Smooth muscle cell (in vitro differentiated cells): ENCODE measurements at regions not wholly inside any gene's neighbourhood (a gene's known extent, or its start where the extent isn't known, plus 50 kb on each side); places are given as distances from the start of the nearest gene placed in this dataset.

Source experiments
- DNase-seq: peaks from one replicate; lab custom pipeline; 2025; ENCODE audit not compliant: unreplicated experiment; lab: John Stamatoyannopoulos, UW
- H2AFZ ChIP-seq: fragments of 200-600 bp; sonication (generic); 2 replicates; pipeline ENCODE4 v1.6.0; 2016; ENCODE audit warnings: antibody characterized with exemption, low read depth, mild to moderate bottlenecking
- H3F3A ChIP-seq: fragments of 200-600 bp; sonication (generic); 2 replicates; pipeline ENCODE4 v1.6.0; 2017; ENCODE audit warnings: antibody characterized with exemption, low read depth
- H3K27ac ChIP-seq: fragments of 200-600 bp; sonication (generic); 2 replicates; pipeline ENCODE4 v1.5.1; 2016; ENCODE audit warnings: low read depth, mild to moderate bottlenecking
- H3K27me3 ChIP-seq: fragments of 200-600 bp; sonication (generic); 2 replicates; pipeline ENCODE4 v1.6.1; 2016; ENCODE audit warnings: low read depth, mild to moderate bottlenecking
- H3K36me3 ChIP-seq: fragments of 200-600 bp; sonication (generic); 2 replicates; pipeline ENCODE4 v1.5.1; 2016; ENCODE audit warnings: low read depth
- H3K4me1 ChIP-seq: fragments of 200-600 bp; sonication (generic); 2 replicates; pipeline ENCODE4 v1.5.1; 2016; ENCODE audit warnings: low read depth
- H3K4me2 ChIP-seq: fragments of 200-600 bp; sonication (generic); 2 replicates; pipeline ENCODE4 v1.6.0; 2016; ENCODE audit warnings: mild to moderate bottlenecking
- H3K4me3 ChIP-seq: fragments of 200-600 bp; sonication (generic); 2 replicates; pipeline ENCODE4 v1.5.1; 2016; ENCODE audit warnings: mild to moderate bottlenecking
- H3K79me2 ChIP-seq: fragments of 200-600 bp; sonication (generic); 2 replicates; pipeline ENCODE4 v1.6.0; 2016; ENCODE audit warnings: low read depth, mild to moderate bottlenecking
- H3K9ac ChIP-seq: fragments of 200-600 bp; sonication (generic); 2 replicates; pipeline ENCODE4 v1.6.0; 2016; ENCODE audit warnings: low read depth
- H3K9me3 ChIP-seq: fragments of 200-600 bp; sonication (generic); replicated peaks from 2 replicates; pipeline ENCODE4 v1.5.1; 2016; ENCODE audit warnings: low read depth
- H4K20me1 ChIP-seq: fragments of 200-600 bp; sonication (generic); 2 replicates; pipeline ENCODE4 v1.6.0; 2016; ENCODE audit warnings: low read depth
- WGBS: methylation state at CpG from one replicate; pipeline ENCODE4 v1.1.7; 2016; ENCODE audit warnings: low lambda C conversion rate; 5-methylcytosine and 5-hydroxymethylcytosine counted together
- TF ChIP-seq, protein P1 (sequence below): fragments of 200-600 bp; sonication (generic); IDR thresholded peaks from 2 replicates; pipeline ENCODE4 v1.5.1; 2017; ENCODE audit warnings: borderline replicate concordance, mild to moderate bottlenecking, antibody characterized with exemption; ENCODE audit not compliant: insufficient read depth, poor library complexity, severe bottlenecking

DNA sequence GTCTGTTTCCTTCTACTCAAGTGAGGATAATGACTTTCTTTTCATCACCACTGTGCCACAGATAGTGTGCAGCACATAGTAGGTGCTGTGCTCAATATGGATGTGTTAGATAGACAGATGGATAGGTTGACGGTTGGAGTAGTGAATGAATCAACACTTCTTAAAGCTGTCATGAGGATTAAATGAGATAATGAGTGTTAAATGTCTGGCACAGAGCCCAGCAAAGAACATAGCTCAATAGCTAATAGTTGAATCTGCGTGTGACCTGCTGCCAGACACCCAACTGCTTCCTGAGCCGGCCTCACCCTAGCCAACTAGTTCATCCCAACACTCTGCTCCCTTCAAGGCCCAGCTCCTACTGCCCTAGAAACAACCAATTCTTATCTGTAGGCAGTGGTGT lies 67.7 kb upstream of the PJA1 start:
- Histone ChIP-seq H3K27ac (no peak overlapping the region), H3F3A (no peaks in the 10 kb centered on the region), H3K4me2 (no peak overlapping the region), H3K4me1 (no peaks in the 10 kb centered on the region), H3K9me3 (no peaks in the 10 kb centered on the region), H4K20me1 (no peaks in the 10 kb centered on the region), H3K79me2 (no peaks in the 10 kb centered on the region), H3K27me3 (no peaks in the 10 kb centered on the region), H2AFZ (no peak overlapping the region), H3K36me3 (no peaks in the 10 kb centered on the region), H3K9ac (no peak overlapping the region), H3K4me3 (no peak overlapping the region)
- DNase-seq, result no peak
- TF ChIP-seq, protein P1, sequence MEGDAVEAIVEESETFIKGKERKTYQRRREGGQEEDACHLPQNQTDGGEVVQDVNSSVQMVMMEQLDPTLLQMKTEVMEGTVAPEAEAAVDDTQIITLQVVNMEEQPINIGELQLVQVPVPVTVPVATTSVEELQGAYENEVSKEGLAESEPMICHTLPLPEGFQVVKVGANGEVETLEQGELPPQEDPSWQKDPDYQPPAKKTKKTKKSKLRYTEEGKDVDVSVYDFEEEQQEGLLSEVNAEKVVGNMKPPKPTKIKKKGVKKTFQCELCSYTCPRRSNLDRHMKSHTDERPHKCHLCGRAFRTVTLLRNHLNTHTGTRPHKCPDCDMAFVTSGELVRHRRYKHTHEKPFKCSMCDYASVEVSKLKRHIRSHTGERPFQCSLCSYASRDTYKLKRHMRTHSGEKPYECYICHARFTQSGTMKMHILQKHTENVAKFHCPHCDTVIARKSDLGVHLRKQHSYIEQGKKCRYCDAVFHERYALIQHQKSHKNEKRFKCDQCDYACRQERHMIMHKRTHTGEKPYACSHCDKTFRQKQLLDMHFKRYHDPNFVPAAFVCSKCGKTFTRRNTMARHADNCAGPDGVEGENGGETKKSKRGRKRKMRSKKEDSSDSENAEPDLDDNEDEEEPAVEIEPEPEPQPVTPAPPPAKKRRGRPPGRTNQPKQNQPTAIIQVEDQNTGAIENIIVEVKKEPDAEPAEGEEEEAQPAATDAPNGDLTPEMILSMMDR, result no peak
- WGBS, result 30% methylated on average over 3 of the region's 3 CpGs

DNA sequence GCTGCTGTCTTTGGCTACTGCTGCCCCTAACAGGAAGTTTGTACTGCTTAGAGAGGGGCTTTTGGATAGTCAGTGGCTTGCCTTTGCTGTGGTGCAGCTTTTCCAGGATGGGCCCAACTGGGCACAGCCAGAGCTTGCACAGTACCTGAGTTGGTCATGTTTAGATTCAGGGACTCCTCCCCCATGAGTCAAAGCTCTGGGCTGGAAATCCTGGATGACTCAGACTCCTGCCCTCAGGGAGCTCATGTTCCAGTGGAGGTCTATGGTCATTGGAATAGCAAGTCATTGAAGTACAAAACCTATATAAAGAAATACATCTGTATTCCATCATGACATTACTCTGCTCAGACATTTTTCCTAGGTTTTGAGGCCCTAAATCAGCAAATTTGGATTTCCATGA lies 66.7 kb upstream of the PJA1 start:
- Histone ChIP-seq H3K36me3 (no peaks in the 10 kb centered on the region), H3K9ac (no peak overlapping the region), H3K4me3 (no peak overlapping the region), H3K4me2 (no peak overlapping the region), H4K20me1 (no peaks in the 10 kb centered on the region), H3K27me3 (no peaks in the 10 kb centered on the region), H2AFZ (no peak overlapping the region), H3K79me2 (no peaks in the 10 kb centered on the region), H3F3A (no peaks in the 10 kb centered on the region), H3K4me1 (no peaks in the 10 kb centered on the region), H3K9me3 (no peaks in the 10 kb centered on the region), H3K27ac (no peak overlapping the region)
- TF ChIP-seq, protein P1, result no peak
- DNase-seq, result no peak

DNA sequence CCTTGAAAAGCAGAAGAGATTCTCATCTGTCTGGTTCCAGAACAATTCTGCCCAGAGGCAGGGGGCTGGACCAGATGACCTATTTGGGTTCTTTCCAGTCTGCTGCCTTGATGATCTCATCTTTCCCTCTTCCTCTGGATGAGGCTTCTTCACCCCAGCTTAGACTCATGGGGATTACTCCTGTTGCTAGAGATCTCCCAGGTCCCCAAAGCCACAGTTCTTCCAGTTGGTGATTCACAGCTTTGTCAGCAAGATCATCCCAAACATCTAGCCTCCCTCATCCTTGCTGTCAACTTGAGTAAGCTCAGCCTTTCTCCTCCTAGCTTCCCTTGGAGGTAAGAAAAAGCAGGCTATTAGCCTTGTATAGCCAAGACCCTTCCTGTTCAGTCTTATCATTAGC lies 64.2 kb upstream of the PJA1 start:
- no peak for DNase-seq
- Histone ChIP-seq H3F3A (no peaks in the 10 kb centered on the region), H3K4me2 (no peak overlapping the region), H4K20me1 (no peaks in the 10 kb centered on the region), H2AFZ (no peak overlapping the region), H3K4me3 (no peak overlapping the region), H3K27ac (no peak overlapping the region), H3K4me1 (no peaks in the 10 kb centered on the region), H3K79me2 (no peaks in the 10 kb centered on the region), H3K36me3 (no peaks in the 10 kb centered on the region), H3K27me3 (no peaks in the 10 kb centered on the region), H3K9ac (no peak overlapping the region), H3K9me3 (no peaks in the 10 kb centered on the region)
- TF ChIP-seq, protein P1, result no peak

DNA sequence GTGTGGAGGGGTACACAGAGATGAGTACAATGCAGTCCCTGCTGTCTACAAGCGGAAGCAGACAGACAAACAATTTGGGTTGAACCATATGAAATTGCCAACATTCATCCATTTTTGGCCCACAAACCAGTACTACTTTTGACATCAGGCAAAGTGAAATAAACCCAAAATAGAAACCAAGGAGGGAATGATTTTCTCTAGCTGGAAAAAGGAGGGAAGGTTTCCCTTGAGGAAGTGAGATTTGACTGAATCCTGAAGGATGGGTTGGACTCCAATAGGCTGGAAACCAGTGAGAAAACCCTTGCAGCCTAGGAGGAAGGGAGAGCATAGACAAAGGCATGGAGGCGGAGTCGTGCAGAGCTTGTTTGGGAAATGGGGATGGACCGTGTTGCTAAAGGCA lies 63.5 kb upstream of the PJA1 start:
- Histone ChIP-seq H3K27me3 (no peaks in the 10 kb centered on the region), H3K4me3 (no peak overlapping the region), H3K4me2 (no peak overlapping the region), H4K20me1 (no peaks in the 10 kb centered on the region), H2AFZ (no peak overlapping the region), H3K9ac (no peak overlapping the region), H3K9me3 (no peaks in the 10 kb centered on the region), H3K4me1 (no peaks in the 10 kb centered on the region), H3K36me3 (no peaks in the 10 kb centered on the region), H3K79me2 (no peaks in the 10 kb centered on the region), H3K27ac (no peak overlapping the region), H3F3A (no peaks in the 10 kb centered on the region)
- 84% methylated on average over 4 of the region's 4 CpGs for WGBS
- TF ChIP-seq, protein P1, result no peak
- no peak for DNase-seq
